ENCODE measurements at regions not wholly inside any gene's neighbourhood (a gene's known extent, or its start where the extent isn't known, plus 50 kb on each side); places are given as distances from the start of the nearest gene placed in this dataset.

- TF ChIP-seq POLR2A (IDR thresholded peaks at IDR 0.05) = no peak
- no peak for TF ChIP-seq CTCF (IDR thresholded peaks at IDR 0.05)
Measured at GRCh38 chr14:26941521-26941920, 343.7 kb upstream of the NOVA1 start.

Data from thyroid gland (tissue), 4 donors.